ENCODE measurements at regions not wholly inside any gene's neighbourhood (a gene's known extent, or its start where the extent isn't known, plus 50 kb on each side); places are given as distances from the start of the nearest gene placed in this dataset.

DNA sequence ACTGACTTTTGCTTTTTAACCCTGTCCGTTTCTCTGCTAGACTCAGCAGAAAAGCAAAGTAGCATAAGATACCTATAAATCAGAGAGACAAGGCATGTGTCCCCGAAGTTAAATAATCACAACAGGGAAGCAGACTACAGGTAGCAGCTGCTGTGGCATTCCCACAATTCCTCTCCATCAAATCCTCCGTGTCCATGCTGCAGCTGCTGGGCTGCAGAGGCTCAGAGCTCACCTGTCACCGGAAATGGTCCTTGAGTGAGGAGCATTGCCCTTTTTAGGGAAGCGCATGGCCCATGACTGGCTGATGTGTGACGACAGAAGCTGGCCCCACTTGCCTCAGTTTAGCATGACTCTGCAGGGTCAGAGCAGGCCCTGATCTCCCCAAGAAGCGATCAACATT is 125.0 kb downstream of the MSX2 start:
- DNase-seq (no peak), ATAC-seq (no peak)
- intact Hi-C loops (cut with DNase I, micrococcal nuclease): no loop called here

DNA sequence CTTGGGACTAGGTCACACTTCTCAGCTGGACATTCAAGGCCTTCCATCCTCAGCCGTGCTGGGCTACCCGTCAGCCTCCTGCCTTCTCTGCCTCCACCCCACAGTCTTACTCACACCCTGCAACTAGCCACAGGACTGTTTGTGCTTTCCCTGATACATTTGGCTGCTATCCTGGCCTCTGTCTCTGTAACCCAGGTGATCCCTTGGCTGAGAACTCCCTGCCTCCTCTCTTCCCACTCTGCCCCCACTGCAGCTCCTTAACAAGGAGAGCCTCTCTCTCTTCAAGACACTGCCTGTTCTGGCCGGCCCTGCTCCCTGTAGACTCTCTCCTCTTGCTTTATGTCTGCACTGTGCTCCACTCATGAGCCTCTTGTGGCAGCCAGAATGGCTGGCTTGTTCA is 120.6 kb downstream of the MSX2 start:
- no peak for ATAC-seq

DNA sequence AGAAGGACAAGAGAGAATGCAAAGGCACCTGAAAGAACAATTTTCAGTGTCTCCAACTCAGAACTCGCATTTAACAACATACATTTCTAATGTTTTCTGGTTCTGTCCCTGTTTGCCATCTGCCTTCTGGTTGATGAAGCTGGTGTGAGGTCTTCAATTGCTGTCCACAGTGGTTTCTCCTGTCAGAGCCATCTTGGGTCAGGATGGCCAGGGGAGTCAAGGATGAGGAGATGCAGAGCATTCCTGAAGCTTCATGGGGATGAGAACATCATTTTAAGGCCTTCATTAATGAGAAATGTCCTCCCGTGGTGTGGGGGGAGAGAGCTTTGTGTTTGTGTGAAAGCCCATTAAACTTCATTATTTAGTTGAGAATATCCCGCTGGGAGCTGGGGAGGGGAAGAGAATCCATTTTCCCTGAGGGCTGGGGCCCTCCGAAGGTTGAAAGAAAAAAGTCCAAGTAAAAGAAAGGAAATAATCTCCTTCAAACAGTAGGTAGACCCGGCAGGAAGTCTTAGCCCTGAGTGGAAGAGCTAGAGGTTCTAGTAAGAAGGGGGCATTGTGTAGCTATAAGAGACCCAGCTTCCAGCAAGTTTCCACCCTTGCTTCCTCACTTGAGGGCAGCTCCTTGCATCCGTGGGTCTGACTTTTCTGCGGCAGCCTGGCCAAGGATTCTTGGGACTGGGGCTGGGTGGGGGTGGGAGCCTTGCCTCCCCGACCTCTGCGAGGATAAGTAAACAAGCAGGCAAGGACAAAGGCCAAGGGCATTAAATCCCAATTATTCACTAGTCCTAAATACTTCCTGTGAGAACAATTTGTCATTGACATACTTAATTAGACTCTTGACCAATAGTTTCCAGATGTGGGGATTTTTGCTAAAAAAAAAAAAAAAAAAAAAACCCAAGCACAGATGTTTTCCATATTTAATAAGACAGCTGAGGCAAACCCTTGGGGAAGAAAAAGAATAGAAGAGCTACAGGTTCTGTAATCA is 119.2 kb downstream of the MSX2 start:
- DNase-seq (no peak), ATAC-seq (no peak)
- intact Hi-C loops (cut with DNase I, micrococcal nuclease): no loop called here

More for the DNA sequence above, 120.6 kb downstream of the MSX2 start:
- intact Hi-C loops (cut with DNase I, micrococcal nuclease): no loop called here
- peak in 1 of 2 donors; percentile 45 for DNase-seq

- ATAC-seq: no peak
- no peak for DNase-seq
- intact Hi-C loops (cut with DNase I, micrococcal nuclease): no loop called here
Observed at GRCh38 chr5:174840435-174840834, 116.1 kb downstream of the MSX2 start.

- no peak for ATAC-seq
- intact Hi-C loops (cut with DNase I, micrococcal nuclease): no loop called here
- no peak for DNase-seq
Observed at GRCh38 chr5:174839196-174839595, 114.8 kb downstream of the MSX2 start.

GRCh38 chr5:174837919-174838902 is 113.8 kb downstream of the MSX2 start:
- DNase-seq: peak in 1 of 2 donors; percentile 29
- no peak for ATAC-seq
- intact Hi-C loops (cut with DNase I, micrococcal nuclease): no loop called here

GRCh38 chr5:174834081-174834480 is 109.7 kb downstream of the MSX2 start:
- intact Hi-C loops (cut with DNase I, micrococcal nuclease): no loop called here
- no peak for DNase-seq
- no peak for ATAC-seq

GRCh38 chr5:174832811-174833210 is 108.4 kb downstream of the MSX2 start:
- intact Hi-C loops (cut with DNase I, micrococcal nuclease): no loop called here
- ATAC-seq (no peak), DNase-seq (no peak)

GRCh38 chr5:174832025-174832424 is 107.6 kb downstream of the MSX2 start:
- DNase-seq (no peak), ATAC-seq (no peak)
- intact Hi-C loops (cut with DNase I, micrococcal nuclease): no loop called here

- ATAC-seq: no peak
- DNase-seq: no peak
- intact Hi-C loops (cut with DNase I, micrococcal nuclease): no loop called here
Observed at GRCh38 chr5:174831031-174831660, 106.8 kb downstream of the MSX2 start.

GRCh38 chr5:174829511-174829864 is 105.1 kb downstream of the MSX2 start:
- ATAC-seq: no peak
- DNase-seq: no peak

DNA sequence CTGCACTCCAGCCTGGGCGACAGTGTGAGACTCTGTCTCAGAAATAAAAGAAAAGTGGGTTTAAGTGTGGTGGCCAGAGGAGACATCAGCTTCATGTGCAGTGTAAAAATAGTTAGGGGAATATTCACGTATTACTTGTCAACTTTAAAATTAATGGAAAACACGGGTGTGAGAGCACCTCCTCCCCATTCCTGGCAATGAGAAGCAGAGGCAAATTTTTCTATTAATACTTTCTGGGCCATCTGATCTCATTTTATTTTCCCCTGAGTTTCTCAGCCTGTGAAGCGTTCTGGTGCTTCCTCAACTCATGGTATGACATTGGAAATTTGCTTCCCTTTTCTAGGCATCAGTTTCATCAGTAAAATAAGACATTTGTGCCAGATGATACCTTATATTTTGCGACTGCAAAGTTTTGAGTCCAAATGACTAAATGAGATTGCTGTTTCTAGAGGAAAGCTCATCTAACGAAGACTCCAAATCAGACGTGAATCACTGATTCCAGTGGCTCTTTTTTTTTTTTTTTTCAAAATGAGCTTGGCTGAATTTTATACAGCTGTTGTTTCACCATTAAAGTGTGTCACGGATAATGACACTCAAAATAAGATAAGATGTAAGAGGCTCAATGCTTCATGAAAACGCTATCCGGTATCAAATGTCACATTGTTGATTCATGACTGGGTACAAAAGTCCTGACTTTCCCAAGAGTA is 104.6 kb downstream of the MSX2 start:
- no peak for ATAC-seq

More at GRCh38 chr5:174829511-174829864, 105.1 kb downstream of the MSX2 start:
- intact Hi-C loops (cut with DNase I, micrococcal nuclease): no loop called here

DNA sequence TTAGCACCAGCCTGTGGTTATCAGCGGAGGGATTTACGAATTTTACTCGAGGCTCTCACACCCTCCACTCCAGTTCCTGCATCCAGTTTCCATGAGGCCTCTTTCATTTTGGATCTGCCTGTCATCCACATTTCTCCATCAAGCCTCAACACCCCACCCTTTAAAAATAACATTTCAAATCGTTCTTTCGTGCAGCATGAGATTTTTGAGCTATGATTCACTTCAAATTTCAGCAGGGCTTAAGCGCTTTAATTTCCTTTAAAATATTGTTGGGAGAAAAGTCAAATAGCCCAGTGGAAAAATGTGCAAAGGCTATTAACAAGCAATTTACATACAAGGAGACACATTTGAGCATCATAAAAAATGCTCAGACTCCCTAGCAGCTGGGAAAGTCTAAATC is 103.2 kb downstream of the MSX2 start:
- ATAC-seq (no peak), DNase-seq (no peak)
- intact Hi-C loops (cut with DNase I, micrococcal nuclease): no loop called here

More for the DNA sequence above, 104.6 kb downstream of the MSX2 start:
- intact Hi-C loops (cut with DNase I, micrococcal nuclease): no loop called here
- DNase-seq: no peak

GRCh38 chr5:174825587-174825986 is 101.2 kb downstream of the MSX2 start:
- no peak for DNase-seq
- intact Hi-C loops (cut with DNase I, micrococcal nuclease): no loop called here
- ATAC-seq: no peak

DNA sequence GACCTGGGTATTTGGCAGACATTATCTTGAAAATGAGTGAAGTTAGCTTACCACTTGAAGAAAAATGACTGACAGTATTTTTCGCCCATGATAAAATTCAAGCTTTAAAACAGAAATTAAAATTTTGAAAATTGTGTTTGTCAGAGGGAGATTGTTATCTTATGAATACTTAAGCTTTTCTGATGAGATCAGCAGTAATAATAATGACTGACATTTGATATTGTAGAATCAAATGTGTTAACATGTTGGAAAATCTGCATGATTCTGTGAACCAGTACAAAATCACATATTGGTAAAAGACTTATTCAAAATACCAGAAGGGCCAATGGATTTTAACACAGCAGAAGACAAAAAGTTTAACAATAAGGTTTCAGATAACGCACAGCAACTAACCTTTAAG is 94.0 kb downstream of the MSX2 start:
- intact Hi-C loops (cut with DNase I, micrococcal nuclease): no loop called here
- no peak for DNase-seq
- no peak for ATAC-seq

DNA sequence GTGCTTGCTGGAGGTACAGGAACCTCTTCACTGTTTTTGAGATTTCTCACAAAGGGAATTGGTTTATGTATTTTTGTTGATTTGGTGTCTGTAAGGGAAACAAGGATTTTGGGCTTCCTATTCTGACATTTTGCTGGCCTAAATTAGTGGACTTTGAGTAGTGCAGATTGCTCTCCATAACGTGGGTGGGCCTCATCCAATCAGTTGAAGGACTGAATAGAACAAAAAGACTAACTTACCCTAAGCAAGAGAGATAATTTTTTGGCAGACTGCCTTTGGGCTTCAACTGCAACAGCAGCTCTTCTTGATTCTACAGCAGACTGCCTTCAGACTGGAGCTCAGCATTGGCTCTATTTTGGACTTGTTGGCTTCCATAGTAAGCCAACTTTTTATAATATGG is 93.2 kb downstream of the MSX2 start:
- ATAC-seq: no peak
- no peak for DNase-seq
- intact Hi-C loops (cut with DNase I, micrococcal nuclease): no loop called here

- intact Hi-C loops (cut with DNase I, micrococcal nuclease): no loop called here
- DNase-seq (no peak), ATAC-seq (no peak)
Observed at GRCh38 chr5:174816858-174817257, 92.5 kb downstream of the MSX2 start.

DNA sequence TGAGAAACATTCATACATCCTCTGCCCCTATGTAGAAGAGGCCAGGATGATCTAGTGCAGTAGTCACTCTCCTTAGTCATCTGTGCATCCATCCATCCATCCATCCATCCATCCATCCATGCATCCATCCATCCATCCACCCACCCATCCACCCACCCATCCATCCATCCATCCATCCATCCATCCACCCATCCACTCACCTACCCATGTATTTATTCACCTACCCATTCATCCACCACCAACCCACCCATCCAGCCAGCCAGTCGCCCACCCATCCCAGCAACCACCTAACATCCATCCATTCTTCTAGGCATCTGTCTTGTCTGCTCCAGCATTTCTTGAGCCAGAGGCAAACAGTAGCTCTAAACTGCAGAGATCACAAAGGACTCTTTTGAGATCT is 87.1 kb downstream of the MSX2 start:
- DNase-seq (no peak), ATAC-seq (no peak)
- intact Hi-C loops (cut with DNase I, micrococcal nuclease): no loop called here

DNA sequence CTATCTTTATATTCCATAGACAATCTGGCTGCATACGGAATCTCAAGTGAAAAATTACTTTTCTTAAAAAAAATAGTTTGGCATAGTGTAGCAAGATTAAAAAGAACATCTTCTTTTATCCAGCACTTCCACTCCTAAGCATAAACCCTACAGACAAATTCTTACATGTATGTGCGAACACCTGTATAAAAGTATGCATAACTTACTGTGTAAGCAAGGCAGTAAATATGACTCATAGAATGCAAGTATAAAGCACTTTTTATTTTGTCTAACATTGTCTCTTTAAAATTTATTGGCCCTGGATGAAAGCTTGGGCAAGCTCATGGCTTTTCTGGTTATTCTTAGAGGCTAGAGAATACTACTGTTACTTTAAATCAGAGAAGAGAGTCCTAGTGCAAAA is 86.4 kb downstream of the MSX2 start:
- ATAC-seq (no peak), DNase-seq (no peak)
- intact Hi-C loops (cut with DNase I, micrococcal nuclease): no loop called here

All from left colon (tissue), 2 donors.